PC-3 (cell line): ENCODE measurements at regions not wholly inside any gene's neighbourhood (a gene's known extent, or its start where the extent isn't known, plus 50 kb on each side); places are given as distances from the start of the nearest gene placed in this dataset.

ENCODE experiments used
- CTCF ChIP-seq: fragments of 300-600 bp; sonication (generic); conservative IDR thresholded peaks from 2 replicates; pipeline ENCODE4 v1.5.1; 2017; ENCODE audit warnings: antibody characterized with exemption, low read depth, mild to moderate bottlenecking, low read length
- EZH2 ChIP-seq: fragments of 300-600 bp; sonication (generic); IDR thresholded peaks from one replicate; pipeline ENCODE4 v1.6.1; 2017; ENCODE audit warnings: antibody characterized with exemption, mild to moderate bottlenecking, low read length; ENCODE audit not compliant: unreplicated experiment
- EZH2phosphoT487 ChIP-seq: fragments of 300-600 bp; sonication (generic); IDR thresholded peaks from 2 replicates; pipeline ENCODE4 v1.6.1; 2018; ENCODE audit warnings: mild to moderate bottlenecking, antibody characterized with exemption, low read length, borderline replicate concordance

GRCh38 chr7:153942036-153942435, 110.2 kb upstream of the DPP6 start:
- TF ChIP-seq CTCF (no peak), EZH2 (no peak), EZH2phosphoT487 (no peak)
